HG02642 (cell line): ENCODE measurements at regions not wholly inside any gene's neighbourhood (a gene's known extent, or its start where the extent isn't known, plus 50 kb on each side); places are given as distances from the start of the nearest gene placed in this dataset.
"Not testable (repeated sequence)": the region's sequence is repeated elsewhere in the genome, so short reads cannot be mapped to it uniquely, and the experiment has no call there.

Experiments
- ATAC-seq: cut with Tn5 transposase; IDR thresholded peaks from one replicate; pipeline ENCODE4 v1.9.1; 2021; ENCODE audit warnings: mild to moderate bottlenecking; ENCODE audit not compliant: unreplicated experiment, poor library complexity

DNA sequence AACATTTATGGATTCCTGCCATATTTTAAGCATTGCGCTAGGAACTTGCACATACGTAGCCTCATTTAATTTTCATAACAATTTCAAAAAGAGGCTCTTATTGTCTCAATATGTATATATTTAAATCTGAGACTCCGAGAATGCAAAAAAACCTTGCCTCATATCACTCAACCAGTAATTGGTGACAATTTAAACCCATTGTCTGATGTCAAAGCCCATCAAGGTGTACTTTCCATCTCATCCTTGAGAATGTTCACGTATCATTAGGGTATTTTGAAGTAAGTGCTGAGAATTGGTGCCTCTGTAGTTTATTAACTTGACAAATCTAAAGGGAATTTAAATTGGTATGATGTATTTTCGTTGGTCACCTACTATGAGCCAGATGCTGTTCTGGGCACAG, 136.5 kb downstream of the FAM76B start:
- no peak for ATAC-seq

DNA sequence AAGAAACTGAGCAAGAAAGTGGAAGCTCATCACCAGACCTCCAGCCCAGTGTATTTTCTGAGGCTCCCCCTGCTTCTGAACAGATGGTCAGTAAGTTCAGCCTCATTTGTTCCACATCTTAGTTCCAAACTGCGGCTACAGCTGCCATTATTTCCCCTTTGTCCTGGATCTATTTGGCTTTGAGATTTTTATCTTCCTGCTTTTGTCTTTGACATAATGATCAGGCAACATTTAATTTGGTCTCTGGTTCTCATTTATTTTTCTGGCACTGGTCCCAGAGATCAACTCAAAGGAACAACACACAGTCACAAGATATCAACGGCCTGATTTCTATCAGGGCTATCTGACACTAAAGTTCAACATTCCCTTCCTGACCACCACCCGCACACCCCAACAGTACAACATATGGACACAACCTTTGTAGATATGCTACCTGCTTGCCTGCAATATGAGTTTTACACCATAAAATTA, 137.5 kb downstream of the FAM76B start:
- no peak for ATAC-seq

DNA sequence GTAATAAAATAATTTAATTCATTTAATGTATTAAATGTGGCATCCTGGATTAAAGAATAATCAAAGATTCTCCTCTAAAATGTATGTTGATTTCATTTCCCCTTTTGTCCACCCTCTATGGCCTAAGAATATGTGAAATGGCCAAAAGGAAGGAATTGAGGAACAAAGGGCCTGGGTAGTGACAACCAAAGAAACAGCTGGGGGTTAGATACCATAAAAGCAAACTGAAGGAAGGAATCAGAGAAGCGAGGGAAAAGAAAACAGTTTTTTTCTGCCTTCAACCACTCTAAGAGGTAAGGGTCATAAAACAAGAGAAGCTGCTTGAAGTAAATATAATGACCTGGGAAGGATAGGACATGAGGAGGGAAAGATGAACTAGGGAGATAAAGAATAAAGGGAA, 139.3 kb downstream of the FAM76B start:
- no peak for ATAC-seq

GRCh38 chr11:95647871-95648270, 141.7 kb downstream of the FAM76B start:
- ATAC-seq: no peak

GRCh38 chr11:95647355-95647754, 142.2 kb downstream of the FAM76B start:
- ATAC-seq: no peak

- ATAC-seq: peak; percentile 100
Measured at GRCh38 chr11:95641495-95641894, 148.1 kb downstream of the FAM76B start.

DNA sequence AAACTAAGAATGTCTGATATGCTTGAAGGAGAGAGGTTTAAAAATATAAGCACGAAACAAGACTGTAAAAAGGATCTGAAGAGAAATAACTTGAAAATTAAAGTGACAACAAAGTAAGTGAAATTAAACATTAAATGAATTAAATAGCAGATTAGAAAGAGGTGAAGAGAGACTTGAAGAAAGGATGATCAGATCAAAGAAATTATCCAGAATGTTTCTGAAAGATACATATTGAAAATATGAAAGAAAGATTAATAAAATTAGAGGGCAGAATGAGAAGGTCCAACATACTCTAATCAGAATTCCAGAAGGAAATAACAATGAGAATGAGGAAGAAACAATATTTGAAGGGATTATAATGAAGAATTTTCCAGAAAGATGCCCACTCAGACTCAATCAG, 151.1 kb downstream of the FAM76B start:
- ATAC-seq: no peak

DNA sequence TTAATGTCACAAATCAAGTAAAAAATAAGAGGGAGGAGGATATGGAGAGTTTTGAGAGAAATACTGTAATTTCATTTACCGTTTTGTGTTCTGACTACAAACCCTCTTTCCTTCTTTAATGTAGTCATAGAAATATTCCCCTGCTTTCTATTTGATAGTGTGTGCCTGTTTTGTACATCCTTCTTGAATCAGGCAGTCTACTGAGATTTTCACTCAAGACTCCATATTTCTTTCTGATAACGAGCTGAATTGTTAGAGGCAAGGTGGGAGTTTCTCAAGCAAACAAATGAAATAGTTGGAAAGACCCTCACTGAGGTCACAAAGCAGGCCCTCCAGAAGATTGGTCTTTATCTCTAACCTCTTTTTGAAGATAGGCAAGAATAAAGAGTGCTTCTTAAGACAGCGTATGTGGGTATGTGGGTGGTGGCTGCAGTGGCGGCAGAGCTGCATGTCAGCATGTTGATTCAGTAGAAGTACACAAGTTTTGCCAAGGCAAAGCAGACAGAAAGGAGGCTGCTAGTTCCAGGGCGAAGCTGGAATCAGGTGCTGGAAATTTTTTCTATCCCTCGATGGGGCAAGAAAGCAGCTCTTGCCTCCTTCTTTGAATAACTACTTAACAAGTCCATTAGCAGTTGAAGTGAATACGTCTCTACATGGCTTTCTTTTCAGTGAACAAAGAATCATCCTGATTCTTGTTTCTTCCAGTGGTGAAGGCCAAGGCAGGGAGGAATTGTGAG, 164.2 kb downstream of the FAM76B start:
- no peak for ATAC-seq

- ATAC-seq: no peak
Measured at GRCh38 chr11:95616256-95616804, 173.3 kb downstream of the FAM76B start.

DNA sequence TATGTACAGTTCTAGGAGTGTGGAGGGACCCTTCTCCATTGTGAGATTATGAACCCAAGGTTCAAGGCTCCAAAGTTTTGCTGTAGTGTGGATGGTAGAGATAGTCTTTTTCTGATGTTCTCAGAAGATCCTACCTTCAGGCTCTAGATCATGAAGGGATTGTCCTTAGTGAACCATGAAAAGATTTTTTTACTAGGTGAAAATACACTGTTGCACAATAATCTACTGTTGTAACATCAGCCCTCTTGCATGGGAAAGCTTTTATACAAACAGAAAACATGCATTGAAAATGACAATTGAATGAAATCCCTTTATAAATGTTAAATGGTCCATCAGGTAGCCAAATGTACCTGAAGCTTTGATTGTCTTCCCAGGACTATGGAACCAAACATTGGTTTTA, 177.8 kb downstream of the FAM76B start:
- ATAC-seq: no peak

DNA sequence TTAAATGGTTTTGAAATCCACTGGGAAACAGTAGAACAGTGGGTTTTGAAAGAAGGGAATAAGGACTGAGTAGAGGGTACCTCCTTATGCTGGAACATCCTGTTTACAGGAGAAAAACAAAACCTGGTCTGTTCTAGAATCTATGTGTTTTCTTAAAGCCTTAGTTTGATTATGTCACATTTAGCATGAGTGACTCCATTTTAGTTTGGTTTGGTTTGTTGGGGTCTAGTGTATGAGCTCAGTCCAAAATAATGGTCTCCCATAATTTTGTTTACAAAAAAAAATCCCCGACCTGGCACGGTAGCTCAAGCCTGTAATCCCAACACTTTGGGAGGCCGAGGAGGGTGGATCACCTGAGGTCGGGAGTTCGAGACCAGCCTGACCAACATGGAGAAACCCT, 179.4 kb downstream of the FAM76B start:
- ATAC-seq: not testable (repeated sequence)

- no peak for ATAC-seq
Measured at GRCh38 chr11:95608093-95608492, 181.5 kb downstream of the FAM76B start.

DNA sequence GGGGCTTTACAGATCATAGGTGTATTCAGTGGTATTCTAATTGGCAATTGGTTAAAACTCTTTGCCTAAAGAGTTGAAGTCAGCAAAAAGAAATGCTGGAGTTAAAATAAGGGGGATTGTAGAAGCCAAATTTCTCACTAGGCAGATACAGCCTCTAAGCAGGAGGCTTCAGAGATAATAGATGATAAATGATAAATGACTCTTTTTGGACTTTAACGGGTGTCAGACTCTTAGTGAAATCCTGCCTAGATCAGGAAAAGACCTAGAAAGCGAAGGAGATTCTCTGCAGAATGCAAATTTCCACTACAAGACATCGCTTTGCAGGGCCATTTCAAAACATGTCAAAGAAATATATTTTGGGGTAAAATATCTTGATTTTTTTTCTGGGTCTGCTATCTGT, 182.8 kb downstream of the FAM76B start:
- ATAC-seq: no peak

- no peak for ATAC-seq
Measured at GRCh38 chr11:95605271-95605940, 184.2 kb downstream of the FAM76B start.

GRCh38 chr11:95599959-95600586, 189.5 kb downstream of the FAM76B start:
- no peak for ATAC-seq

GRCh38 chr11:95595973-95596489, 193.6 kb downstream of the FAM76B start:
- no peak for ATAC-seq

DNA sequence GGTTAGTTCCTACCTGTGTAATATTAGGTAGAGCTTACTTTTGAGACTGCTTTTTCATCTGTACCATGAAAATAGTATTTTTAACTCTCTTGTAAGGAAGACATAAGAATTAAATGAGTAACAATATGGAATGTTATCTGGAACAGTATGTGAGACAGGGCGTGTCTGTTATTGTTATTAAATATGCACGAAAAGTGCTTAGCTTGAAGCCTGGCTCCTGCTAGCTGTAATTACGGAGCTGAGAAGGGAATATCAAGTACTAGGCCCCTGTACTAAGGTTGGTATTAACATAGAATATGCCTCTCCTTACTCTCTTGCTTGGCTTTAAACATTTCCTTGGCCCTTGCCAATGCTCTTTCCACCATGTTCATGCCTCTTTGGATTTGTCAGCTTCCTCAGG, 194.0 kb downstream of the FAM76B start:
- ATAC-seq: no peak

- no peak for ATAC-seq
Measured at GRCh38 chr11:95593111-95593510, 196.5 kb downstream of the FAM76B start.

GRCh38 chr11:95592471-95592870, 197.1 kb downstream of the FAM76B start:
- ATAC-seq: no peak

- no peak for ATAC-seq
Measured at GRCh38 chr11:95589893-95590612, 199.5 kb downstream of the FAM76B start.
